BJ (cell line): ENCODE measurements at regions not wholly inside any gene's neighbourhood (a gene's known extent, or its start where the extent isn't known, plus 50 kb on each side); places are given as distances from the start of the nearest gene placed in this dataset.
"Not testable (repeated sequence)": the region's sequence is repeated elsewhere in the genome, so short reads cannot be mapped to it uniquely, and the experiment has no call there.

Source experiments
- CTCF ChIA-PET: fragments of 350-600 bp; formaldehyde crosslinking; extraction: SDS; loops from one replicate; lab custom pipeline; 2021; ENCODE audit warnings: antibody characterized with exemption, inconsistent platforms; lab: Yijun Ruan, JAX
- POLR2A ChIA-PET: fragments of 300-600 bp; sonication (Branson Sonifier 250); formaldehyde crosslinking; extraction: SDS; loops from one replicate; lab custom pipeline; 2021; ENCODE audit warnings: antibody characterized with exemption; lab: Charles Lee
- DNase-seq: peaks from one replicate; pipeline ENCODE4 v3.0.0-alpha.2; 2011; ENCODE audit warnings: low read depth
- H3K27me3 ChIP-seq: 2 replicates; pipeline ENCODE4 v1.6.0; 2011; ENCODE audit warnings: low read length; ENCODE audit not compliant: control insufficient read depth, insufficient read depth
- H3K36me3 ChIP-seq: 2 replicates; pipeline ENCODE4 v1.5.1; 2011; ENCODE audit warnings: low read length; ENCODE audit not compliant: control insufficient read depth, insufficient read depth
- H3K4me3 ChIP-seq: 2 replicates; pipeline ENCODE4 v1.5.1; 2011; ENCODE audit warnings: low read depth, mild to moderate bottlenecking, control low read depth, low read length
- CTCF ChIP-seq: IDR thresholded peaks from 2 replicates; pipeline ENCODE4 v1.5.1; 2011; ENCODE audit warnings: low read depth, mild to moderate bottlenecking, control low read depth, inconsistent platforms, low read length, moderate library complexity; ENCODE audit not compliant: insufficient read depth

- POLR2A ChIA-PET, result no interaction called here
- Histone ChIP-seq H3K27me3 (no peaks in the 10 kb centered on the region), H3K4me3 (no peak overlapping the region), H3K36me3 (no peaks in the 10 kb centered on the region)
- DNase-seq, result no peak
- TF ChIP-seq CTCF, result no peak
- CTCF ChIA-PET, result no interaction called here
Observed at GRCh38 chr5:159682623-159683022, 233.7 kb upstream of the ADRA1B start.

GRCh38 chr5:159687892-159688291 lies 228.4 kb upstream of the ADRA1B start:
- DNase-seq, H3K36me3 ChIP-seq, POLR2A ChIA-PET, CTCF ChIA-PET, H3K27me3 ChIP-seq, H3K4me3 ChIP-seq: not testable (repeated sequence)

GRCh38 chr5:159695741-159696294 lies 220.5 kb upstream of the ADRA1B start:
- no peak for TF ChIP-seq CTCF
- ChIA-PET POLR2A (no interaction called here), CTCF (interaction anchor here (1.9 kb wide), 1 partner anchor 10 kb away, joined by 6 read pairs; no protein-coding TSS in a partner anchor)
- DNase-seq, result no peak
- Histone ChIP-seq H3K4me3 (no peak overlapping the region), H3K36me3 (no peaks in the 10 kb centered on the region), H3K27me3 (no peaks in the 10 kb centered on the region)

- no peak for TF ChIP-seq CTCF
- Histone ChIP-seq H3K27me3 (no peaks in the 10 kb centered on the region), H3K36me3 (no peaks in the 10 kb centered on the region), H3K4me3 (no peak overlapping the region)
- POLR2A ChIA-PET, result no interaction called here
- no peak for DNase-seq
- CTCF ChIA-PET, result interaction anchor here (1.7 kb wide), 1 partner anchor 14 kb away, joined by 4 read pairs; no protein-coding TSS in a partner anchor
Observed at GRCh38 chr5:159697530-159697929, 218.8 kb upstream of the ADRA1B start.

- no peak for TF ChIP-seq CTCF
- POLR2A ChIA-PET, result no interaction called here
- Histone ChIP-seq H3K36me3 (no peaks in the 10 kb centered on the region), H3K27me3 (no peaks in the 10 kb centered on the region), H3K4me3 (no peak overlapping the region)
- DNase-seq, result no peak
- CTCF ChIA-PET, result interaction anchor here (1.7 kb wide), 1 partner anchor 14 kb away, joined by 4 read pairs; no protein-coding TSS in a partner anchor
Observed at GRCh38 chr5:159698322-159698721, 218.0 kb upstream of the ADRA1B start.

- Histone ChIP-seq H3K4me3 (no peak overlapping the region), H3K36me3 (no peaks in the 10 kb centered on the region), H3K27me3 (no peaks in the 10 kb centered on the region)
- TF ChIP-seq CTCF, result no peak
- no peak for DNase-seq
- POLR2A ChIA-PET, result no interaction called here
- CTCF ChIA-PET, result no interaction called here
Observed at GRCh38 chr5:159700016-159700415, 216.3 kb upstream of the ADRA1B start.
